ENCODE measurements at regions not wholly inside any gene's neighbourhood (a gene's known extent, or its start where the extent isn't known, plus 50 kb on each side); places are given as distances from the start of the nearest gene placed in this dataset.

GRCh38 chr18:24674605-24675004 is 214.2 kb downstream of the HRH4 start:
- WGBS, 2 donors (ENCODE audit: extremely low coverage in 2 of 2, insufficient read length in 2 of 2, insufficient replicate concordance in 1 of 2), result no CpG with 5 or more reads among the region's 3 CpGs

GRCh38 chr18:24677011-24677410 is 216.6 kb downstream of the HRH4 start:
- no peak overlapping the region for H3K4me3 ChIP-seq (ENCODE audit: low read length in 2 of 2)
- no peak overlapping the region for H2BK12ac ChIP-seq (ENCODE audit: low read length)
- DNase-seq (ENCODE audit: low spot score), result no peak
- H3K36me3 ChIP-seq (replicated peaks in 1 of 2; ENCODE audit: control insufficient read depth in 2 of 2, insufficient read depth in 2 of 2, low read length in 2 of 2), result no peaks in the 10 kb centered on the region
- H3K18ac ChIP-seq (ENCODE audit: low read length), result no peak overlapping the region
- H2BK120ac ChIP-seq (ENCODE audit: low read depth, low read length), result no peak overlapping the region
- H2BK5ac ChIP-seq (ENCODE audit: low read length), result no peak overlapping the region
- no peak overlapping the region for H3K4ac ChIP-seq (ENCODE audit: low read length)
- no peaks in the 10 kb centered on the region for H3K9me3 ChIP-seq (replicated peaks in 1 of 2; ENCODE audit: control insufficient read depth in 2 of 2, insufficient read depth in 1 of 2, low read depth in 1 of 2, low read length in 2 of 2)
- H2AFZ ChIP-seq (ENCODE audit: low read length), result no peak overlapping the region
- H3K27ac ChIP-seq (replicated peaks; ENCODE audit: low read length), result no peak overlapping the region
- H3K23ac ChIP-seq (ENCODE audit: low read depth, low read length, poor library complexity), result no peak overlapping the region
- no peak overlapping the region for H4K91ac ChIP-seq (ENCODE audit: low read depth, low read length, poor library complexity)
- H3K27me3 ChIP-seq (ENCODE audit: control insufficient read depth in 3 of 3, insufficient read depth in 3 of 3, low read depth in 1 of 3, low read length in 3 of 3), result peaks cover 0 to 3% (median 0%) of the 10 kb centered on the region in 3 experiments
- no peak overlapping the region for H3K4me2 ChIP-seq (ENCODE audit: insufficient read depth, low read length, poor library complexity, severe bottlenecking)
- H3K4me1 ChIP-seq (ENCODE audit: control insufficient read depth in 2 of 2, insufficient read depth in 1 of 2, low read depth in 1 of 2, low read length in 2 of 2), result no peaks in the 10 kb centered on the region
- no peaks in the 10 kb centered on the region for H3K79me1 ChIP-seq (ENCODE audit: low read depth, low read length)
- no CpG with 5 or more reads among the region's 1 CpG for WGBS, 2 donors (ENCODE audit: extremely low coverage in 2 of 2, insufficient read length in 2 of 2, insufficient replicate concordance in 1 of 2)
- no peak overlapping the region for H3K14ac ChIP-seq (ENCODE audit: low read length)
- no peak overlapping the region for H2AK5ac ChIP-seq (ENCODE audit: low read depth, low read length)
- no peak overlapping the region for H2BK15ac ChIP-seq (ENCODE audit: low read length)
- H3K9ac ChIP-seq (ENCODE audit: low read depth, low read length, poor library complexity), result no peak overlapping the region
- H4K8ac ChIP-seq (ENCODE audit: low read depth, low read length), result no peak overlapping the region

More at GRCh38 chr18:24674605-24675004, 214.2 kb downstream of the HRH4 start:
- no peaks in the 10 kb centered on the region for H3K4me1 ChIP-seq (ENCODE audit: control insufficient read depth in 2 of 2, insufficient read depth in 1 of 2, low read depth in 1 of 2, low read length in 2 of 2)
- no peaks in the 10 kb centered on the region for H3K79me1 ChIP-seq (ENCODE audit: low read depth, low read length)
- no peak overlapping the region for H3K27ac ChIP-seq (replicated peaks; ENCODE audit: low read length)
- DNase-seq (ENCODE audit: low spot score), result no peak
- no peak overlapping the region for H3K4me2 ChIP-seq (ENCODE audit: insufficient read depth, low read length, poor library complexity, severe bottlenecking)
- no peak overlapping the region for H4K8ac ChIP-seq (ENCODE audit: low read depth, low read length)
- H3K4ac ChIP-seq (ENCODE audit: low read length), result no peak overlapping the region
- no peak overlapping the region for H2AFZ ChIP-seq (ENCODE audit: low read length)
- H3K14ac ChIP-seq (ENCODE audit: low read length), result no peak overlapping the region
- no peak overlapping the region for H3K23ac ChIP-seq (ENCODE audit: low read depth, low read length, poor library complexity)
- H2AK5ac ChIP-seq (ENCODE audit: low read depth, low read length), result no peak overlapping the region
- H3K9ac ChIP-seq (ENCODE audit: low read depth, low read length, poor library complexity), result no peak overlapping the region
- no peak overlapping the region for H2BK15ac ChIP-seq (ENCODE audit: low read length)
- H3K36me3 ChIP-seq (replicated peaks in 1 of 2; ENCODE audit: control insufficient read depth in 2 of 2, insufficient read depth in 2 of 2, low read length in 2 of 2), result no peaks in the 10 kb centered on the region
- no peak overlapping the region for H3K18ac ChIP-seq (ENCODE audit: low read length)
- H2BK5ac ChIP-seq (ENCODE audit: low read length), result no peak overlapping the region
- no peak overlapping the region for H4K91ac ChIP-seq (ENCODE audit: low read depth, low read length, poor library complexity)
- no peak overlapping the region for H2BK12ac ChIP-seq (ENCODE audit: low read length)
- H3K9me3 ChIP-seq (replicated peaks in 1 of 2; ENCODE audit: control insufficient read depth in 2 of 2, insufficient read depth in 1 of 2, low read depth in 1 of 2, low read length in 2 of 2), result no peaks in the 10 kb centered on the region
- no peak overlapping the region for H3K4me3 ChIP-seq (ENCODE audit: low read length in 2 of 2)
- H3K27me3 ChIP-seq (ENCODE audit: control insufficient read depth in 3 of 3, insufficient read depth in 3 of 3, low read depth in 1 of 3, low read length in 3 of 3), result no peaks in the 10 kb centered on the region
- no peak overlapping the region for H2BK120ac ChIP-seq (ENCODE audit: low read depth, low read length)

- Histone ChIP-seq H3K14ac (ENCODE audit: low read length) (no peak overlapping the region), H3K27me3 (ENCODE audit: control insufficient read depth in 3 of 3, insufficient read depth in 3 of 3, low read depth in 1 of 3, low read length in 3 of 3) (peaks cover 0 to 3% (median 0%) of the 10 kb centered on the region in 3 experiments)
- no CpG with 5 or more reads among the region's 1 CpG for WGBS, 2 donors (ENCODE audit: extremely low coverage in 2 of 2, insufficient read length in 2 of 2, insufficient replicate concordance in 1 of 2)
Observed at GRCh38 chr18:24678107-24678506, 217.7 kb downstream of the HRH4 start.

GRCh38 chr18:24678626-24679025 is 218.2 kb downstream of the HRH4 start:
- Histone ChIP-seq H3K27me3 (ENCODE audit: control insufficient read depth in 3 of 3, insufficient read depth in 3 of 3, low read depth in 1 of 3, low read length in 3 of 3) (peaks cover 0 to 3% (median 0%) of the 10 kb centered on the region in 3 experiments), H4K91ac (ENCODE audit: low read depth, low read length, poor library complexity) (no peak overlapping the region), H3K9ac (ENCODE audit: low read depth, low read length, poor library complexity) (no peak overlapping the region), H3K4me2 (ENCODE audit: insufficient read depth, low read length, poor library complexity, severe bottlenecking) (no peak overlapping the region), H2BK15ac (ENCODE audit: low read length) (no peak overlapping the region), H2AFZ (ENCODE audit: low read length) (no peak overlapping the region), H3K4me1 (ENCODE audit: control insufficient read depth in 2 of 2, insufficient read depth in 1 of 2, low read depth in 1 of 2, low read length in 2 of 2) (no peaks in the 10 kb centered on the region), H3K18ac (ENCODE audit: low read length) (no peak overlapping the region), H2BK120ac (ENCODE audit: low read depth, low read length) (no peak overlapping the region), H3K14ac (ENCODE audit: low read length) (no peak overlapping the region), H3K4ac (ENCODE audit: low read length) (no peak overlapping the region), H3K27ac (replicated peaks; ENCODE audit: low read length) (no peak overlapping the region), H2BK12ac (ENCODE audit: low read length) (no peak overlapping the region), H2AK5ac (ENCODE audit: low read depth, low read length) (no peak overlapping the region), H3K4me3 (ENCODE audit: low read length in 2 of 2) (no peak overlapping the region), H3K79me1 (ENCODE audit: low read depth, low read length) (no peaks in the 10 kb centered on the region), H4K8ac (ENCODE audit: low read depth, low read length) (no peak overlapping the region), H2BK5ac (ENCODE audit: low read length) (no peak overlapping the region), H3K23ac (ENCODE audit: low read depth, low read length, poor library complexity) (no peak overlapping the region), H3K9me3 (replicated peaks in 1 of 2; ENCODE audit: control insufficient read depth in 2 of 2, insufficient read depth in 1 of 2, low read depth in 1 of 2, low read length in 2 of 2) (no peaks in the 10 kb centered on the region), H3K36me3 (replicated peaks in 1 of 2; ENCODE audit: control insufficient read depth in 2 of 2, insufficient read depth in 2 of 2, low read length in 2 of 2) (no peaks in the 10 kb centered on the region)
- WGBS, 2 donors (ENCODE audit: extremely low coverage in 2 of 2, insufficient read length in 2 of 2, insufficient replicate concordance in 1 of 2), result no CpG with 5 or more reads among the region's 3 CpGs
- no peak for DNase-seq (ENCODE audit: low spot score)

More at GRCh38 chr18:24678107-24678506, 217.7 kb downstream of the HRH4 start:
- Histone ChIP-seq H2BK12ac (ENCODE audit: low read length) (no peak overlapping the region), H3K9me3 (replicated peaks in 1 of 2; ENCODE audit: control insufficient read depth in 2 of 2, insufficient read depth in 1 of 2, low read depth in 1 of 2, low read length in 2 of 2) (no peaks in the 10 kb centered on the region), H3K18ac (ENCODE audit: low read length) (no peak overlapping the region), H2BK120ac (ENCODE audit: low read depth, low read length) (no peak overlapping the region), H3K27ac (replicated peaks; ENCODE audit: low read length) (no peak overlapping the region), H3K79me1 (ENCODE audit: low read depth, low read length) (no peaks in the 10 kb centered on the region), H4K91ac (ENCODE audit: low read depth, low read length, poor library complexity) (no peak overlapping the region), H3K4me3 (ENCODE audit: low read length in 2 of 2) (no peak overlapping the region), H2BK15ac (ENCODE audit: low read length) (no peak overlapping the region), H3K36me3 (replicated peaks in 1 of 2; ENCODE audit: control insufficient read depth in 2 of 2, insufficient read depth in 2 of 2, low read length in 2 of 2) (no peaks in the 10 kb centered on the region), H4K8ac (ENCODE audit: low read depth, low read length) (no peak overlapping the region), H3K4me2 (ENCODE audit: insufficient read depth, low read length, poor library complexity, severe bottlenecking) (no peak overlapping the region), H3K4me1 (ENCODE audit: control insufficient read depth in 2 of 2, insufficient read depth in 1 of 2, low read depth in 1 of 2, low read length in 2 of 2) (no peaks in the 10 kb centered on the region), H3K9ac (ENCODE audit: low read depth, low read length, poor library complexity) (no peak overlapping the region), H2AFZ (ENCODE audit: low read length) (no peak overlapping the region), H3K4ac (ENCODE audit: low read length) (no peak overlapping the region), H2BK5ac (ENCODE audit: low read length) (no peak overlapping the region), H2AK5ac (ENCODE audit: low read depth, low read length) (no peak overlapping the region), H3K23ac (ENCODE audit: low read depth, low read length, poor library complexity) (no peak overlapping the region)
- DNase-seq (ENCODE audit: low spot score), result no peak
